HCT116 (cell line): ENCODE measurements at regions not wholly inside any gene's neighbourhood (a gene's known extent, or its start where the extent isn't known, plus 50 kb on each side); places are given as distances from the start of the nearest gene placed in this dataset.

Experiments used
- POLR2A ChIP-seq: IDR thresholded peaks from 2 replicates; pipeline ENCODE4 v1.7.0; 2011; ENCODE audit warnings: borderline replicate concordance; ENCODE audit not compliant: insufficient read depth, insufficient read length; ENCODE audit errors: extremely low read depth
- TF ChIP-seq, protein P1 (sequence below), 3 experiments: fragments of 200-600 bp in 1 of 3; sonication (generic) in 1 of 3; IDR thresholded peaks in 2 of 3; conservative IDR thresholded peaks in 1 of 3; 2 replicates each; pipeline ENCODE4 v1.5.1; 2012 to 2017; ENCODE audit warnings: low read depth in 2 of 3, low read length in 2 of 3, antibody characterized with exemption in 1 of 3, borderline replicate concordance in 1 of 3, control low read depth in 1 of 3, mild to moderate bottlenecking in 1 of 3, mixed read lengths in 1 of 3, mixed run types in 1 of 3, moderate library complexity in 1 of 3; ENCODE audit not compliant: insufficient read depth in 1 of 3
- TF ChIP-seq, protein P2 (sequence below): IDR thresholded peaks from 2 replicates; pipeline ENCODE4 v1.6.1; 2012; ENCODE audit warnings: low read depth

DNA sequence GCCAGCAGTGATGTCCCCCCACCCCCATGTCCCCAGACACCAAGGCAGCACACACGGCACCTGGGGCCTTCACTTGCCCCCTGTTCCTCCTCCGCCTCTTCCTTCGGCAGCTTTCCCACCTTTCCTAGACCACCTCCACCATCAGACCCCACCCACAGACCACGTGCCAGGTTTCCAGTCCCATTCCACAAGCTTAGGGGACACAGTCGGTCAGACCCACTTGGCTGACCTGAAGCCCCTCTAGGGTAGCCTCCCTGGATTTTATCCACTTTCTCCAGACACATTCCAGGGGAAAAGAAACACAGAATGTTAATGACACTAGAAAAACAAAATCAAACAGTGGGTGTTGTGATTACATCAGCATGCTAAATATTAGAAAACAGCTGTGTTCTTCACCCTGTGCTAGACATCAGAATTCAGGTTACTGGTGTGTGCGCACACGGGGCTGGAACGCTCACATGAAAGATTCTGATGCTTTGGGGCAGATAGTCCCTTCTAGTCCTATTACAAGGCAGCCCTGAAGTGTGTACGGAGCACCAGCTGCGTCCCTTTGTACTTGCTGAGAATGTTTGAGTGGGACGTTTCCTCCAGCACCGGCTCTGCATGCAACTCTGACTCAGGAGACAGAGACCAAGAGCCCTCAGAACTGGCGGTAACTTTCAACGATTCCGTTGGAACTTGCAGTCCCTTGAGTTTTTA lies 75.5 kb upstream of the PPP2R2D start:
- TF ChIP-seq, protein P1, sequence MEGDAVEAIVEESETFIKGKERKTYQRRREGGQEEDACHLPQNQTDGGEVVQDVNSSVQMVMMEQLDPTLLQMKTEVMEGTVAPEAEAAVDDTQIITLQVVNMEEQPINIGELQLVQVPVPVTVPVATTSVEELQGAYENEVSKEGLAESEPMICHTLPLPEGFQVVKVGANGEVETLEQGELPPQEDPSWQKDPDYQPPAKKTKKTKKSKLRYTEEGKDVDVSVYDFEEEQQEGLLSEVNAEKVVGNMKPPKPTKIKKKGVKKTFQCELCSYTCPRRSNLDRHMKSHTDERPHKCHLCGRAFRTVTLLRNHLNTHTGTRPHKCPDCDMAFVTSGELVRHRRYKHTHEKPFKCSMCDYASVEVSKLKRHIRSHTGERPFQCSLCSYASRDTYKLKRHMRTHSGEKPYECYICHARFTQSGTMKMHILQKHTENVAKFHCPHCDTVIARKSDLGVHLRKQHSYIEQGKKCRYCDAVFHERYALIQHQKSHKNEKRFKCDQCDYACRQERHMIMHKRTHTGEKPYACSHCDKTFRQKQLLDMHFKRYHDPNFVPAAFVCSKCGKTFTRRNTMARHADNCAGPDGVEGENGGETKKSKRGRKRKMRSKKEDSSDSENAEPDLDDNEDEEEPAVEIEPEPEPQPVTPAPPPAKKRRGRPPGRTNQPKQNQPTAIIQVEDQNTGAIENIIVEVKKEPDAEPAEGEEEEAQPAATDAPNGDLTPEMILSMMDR (IDR thresholded peaks at IDR 0.05 in 2 of 3, conservative IDR thresholded peaks at IDR 0.05 in 1 of 3; ENCODE audit: borderline replicate concordance in 1 of 3, insufficient read depth in 1 of 3, low read depth in 2 of 3, low read length in 2 of 3) = no peak
- TF ChIP-seq, protein P2, sequence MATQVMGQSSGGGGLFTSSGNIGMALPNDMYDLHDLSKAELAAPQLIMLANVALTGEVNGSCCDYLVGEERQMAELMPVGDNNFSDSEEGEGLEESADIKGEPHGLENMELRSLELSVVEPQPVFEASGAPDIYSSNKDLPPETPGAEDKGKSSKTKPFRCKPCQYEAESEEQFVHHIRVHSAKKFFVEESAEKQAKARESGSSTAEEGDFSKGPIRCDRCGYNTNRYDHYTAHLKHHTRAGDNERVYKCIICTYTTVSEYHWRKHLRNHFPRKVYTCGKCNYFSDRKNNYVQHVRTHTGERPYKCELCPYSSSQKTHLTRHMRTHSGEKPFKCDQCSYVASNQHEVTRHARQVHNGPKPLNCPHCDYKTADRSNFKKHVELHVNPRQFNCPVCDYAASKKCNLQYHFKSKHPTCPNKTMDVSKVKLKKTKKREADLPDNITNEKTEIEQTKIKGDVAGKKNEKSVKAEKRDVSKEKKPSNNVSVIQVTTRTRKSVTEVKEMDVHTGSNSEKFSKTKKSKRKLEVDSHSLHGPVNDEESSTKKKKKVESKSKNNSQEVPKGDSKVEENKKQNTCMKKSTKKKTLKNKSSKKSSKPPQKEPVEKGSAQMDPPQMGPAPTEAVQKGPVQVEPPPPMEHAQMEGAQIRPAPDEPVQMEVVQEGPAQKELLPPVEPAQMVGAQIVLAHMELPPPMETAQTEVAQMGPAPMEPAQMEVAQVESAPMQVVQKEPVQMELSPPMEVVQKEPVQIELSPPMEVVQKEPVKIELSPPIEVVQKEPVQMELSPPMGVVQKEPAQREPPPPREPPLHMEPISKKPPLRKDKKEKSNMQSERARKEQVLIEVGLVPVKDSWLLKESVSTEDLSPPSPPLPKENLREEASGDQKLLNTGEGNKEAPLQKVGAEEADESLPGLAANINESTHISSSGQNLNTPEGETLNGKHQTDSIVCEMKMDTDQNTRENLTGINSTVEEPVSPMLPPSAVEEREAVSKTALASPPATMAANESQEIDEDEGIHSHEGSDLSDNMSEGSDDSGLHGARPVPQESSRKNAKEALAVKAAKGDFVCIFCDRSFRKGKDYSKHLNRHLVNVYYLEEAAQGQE = no peak
- TF ChIP-seq POLR2A = no peak
